CD14-positive monocyte (primary cell): ENCODE measurements at regions not wholly inside any gene's neighbourhood (a gene's known extent, or its start where the extent isn't known, plus 50 kb on each side); places are given as distances from the start of the nearest gene placed in this dataset.

Source experiments
- DNase-seq, 3 donors: peaks; one replicate each; pipeline ENCODE4 v3.0.0-alpha.2; 2011 to 2022
- H2AFZ ChIP-seq: 2 replicates; pipeline ENCODE4 v1.6.0; 2012; ENCODE audit warnings: mild to moderate bottlenecking, low read depth, low read length, inconsistent platforms; ENCODE audit not compliant: insufficient read depth, poor library complexity, severe bottlenecking
- H3K27ac ChIP-seq, 2 donors: 1 replicate in 1 of 2; 2 replicates in 1 of 2; pipeline ENCODE4 v1.5.1; 2012 to 2013; ENCODE audit warnings: low read length in 2 of 2, control low read depth in 1 of 2, inconsistent platforms in 1 of 2, low read depth in 1 of 2, mild to moderate bottlenecking in 1 of 2
- H3K27me3 ChIP-seq, 2 donors: one replicate each; pipeline versions ENCODE4 v1.6.0 to v1.6.1; 2011 to 2013; ENCODE audit warnings: low read length in 2 of 2; ENCODE audit not compliant: control insufficient read depth in 2 of 2, insufficient read depth in 2 of 2
- H3K36me3 ChIP-seq, 2 donors: replicated peaks in 1 of 2; 1 replicate in 1 of 2; 2 replicates in 1 of 2; pipeline versions ENCODE4 v1.5.1 to v1.6.1; 2012 to 2013; ENCODE audit warnings: low read length in 2 of 2, control low read depth in 1 of 2, inconsistent platforms in 1 of 2, mild to moderate bottlenecking in 1 of 2; ENCODE audit not compliant: insufficient read depth in 2 of 2, control insufficient read depth in 1 of 2
- H3K4me1 ChIP-seq, 2 donors: 1 replicate in 1 of 2; 2 replicates in 1 of 2; pipeline versions ENCODE4 v1.5.1 to v1.6.1; 2012 to 2013; ENCODE audit warnings: low read length in 2 of 2, control low read depth in 1 of 2, inconsistent platforms in 1 of 2, mild to moderate bottlenecking in 1 of 2, moderate library complexity in 1 of 2; ENCODE audit not compliant: insufficient read depth in 2 of 2, control insufficient read depth in 1 of 2
- H3K4me2 ChIP-seq: replicated peaks from 2 replicates; pipeline ENCODE3; 2012; ENCODE audit warnings: low read length, moderate library complexity, mild to moderate bottlenecking; ENCODE audit not compliant: poor library complexity, severe bottlenecking; ENCODE audit errors: extremely low read depth
- H3K4me3 ChIP-seq, 3 experiments: fragments of 200-600 bp in 1 of 3; sonication (generic) in 1 of 3; replicated peaks in 1 of 3; 1 replicate in 2 of 3; 2 replicates in 1 of 3; pipeline ENCODE4 v1.5.1; 2011 to 2013; ENCODE audit warnings: low read length in 3 of 3, mild to moderate bottlenecking in 3 of 3, control low read depth in 2 of 3, low read depth in 2 of 3, inconsistent platforms in 1 of 3, moderate library complexity in 1 of 3
- H3K79me2 ChIP-seq: 2 replicates; pipeline ENCODE4 v1.6.0; 2012; ENCODE audit warnings: mild to moderate bottlenecking, control low read depth, inconsistent platforms, low read length, moderate library complexity; ENCODE audit not compliant: insufficient read depth
- H3K9ac ChIP-seq: 2 replicates; pipeline ENCODE4 v1.6.0; 2017; ENCODE audit warnings: low read length, mild to moderate bottlenecking; ENCODE audit not compliant: insufficient read depth, poor library complexity, severe bottlenecking
- H3K9me3 ChIP-seq, 2 donors: replicated peaks in 1 of 2; 1 replicate in 1 of 2; 2 replicates in 1 of 2; pipeline versions ENCODE4 v1.5.1 to v1.6.1; 2012 to 2013; ENCODE audit warnings: low read length in 2 of 2, control low read depth in 1 of 2; ENCODE audit not compliant: control insufficient read depth in 1 of 2, insufficient read depth in 1 of 2
- H4K20me1 ChIP-seq: 2 replicates; pipeline ENCODE4 v1.6.0; 2012; ENCODE audit warnings: mild to moderate bottlenecking, low read length, control low read depth, moderate library complexity; ENCODE audit not compliant: insufficient read depth
- H3K27ac Mint-ChIP-seq, 7 donors: one replicate each; pipeline ENCODE4 v1.8.0; 2020; ENCODE audit warnings: mild to moderate bottlenecking in 7 of 7, mixed read lengths in 7 of 7, moderate library complexity in 6 of 7, inconsistent platforms in 2 of 7
- H3K27me3 Mint-ChIP-seq, 3 donors: one replicate each; pipeline ENCODE4 v1.8.0; 2021 to 2022; ENCODE audit warnings: low read depth in 3 of 3, mild to moderate bottlenecking in 3 of 3, mixed read lengths in 3 of 3, moderate library complexity in 3 of 3, inconsistent platforms in 1 of 3
- H3K36me3 Mint-ChIP-seq, 2 donors: one replicate each; pipeline ENCODE4 v1.8.0; 2020; ENCODE audit warnings: mixed read lengths in 2 of 2, inconsistent platforms in 1 of 2, mild to moderate bottlenecking in 1 of 2
- H3K4me1 Mint-ChIP-seq: one replicate; pipeline ENCODE4 v1.8.0; 2020; ENCODE audit warnings: mild to moderate bottlenecking, mixed read lengths
- H3K4me3 Mint-ChIP-seq, 2 donors: one replicate each; pipeline ENCODE4 v1.8.0; 2020; ENCODE audit warnings: mild to moderate bottlenecking in 2 of 2, mixed read lengths in 2 of 2, moderate library complexity in 1 of 2
- H3K9me3 Mint-ChIP-seq, 7 donors: one replicate each; pipeline ENCODE4 v1.8.0; 2020 to 2022; ENCODE audit warnings: mixed read lengths in 7 of 7, mild to moderate bottlenecking in 6 of 7, moderate library complexity in 6 of 7, inconsistent platforms in 2 of 7
- CTCF ChIP-seq: fragments of 200-600 bp; IDR thresholded peaks from one replicate; pipeline ENCODE4 v1.8.0; 2022; ENCODE audit warnings: antibody characterized with exemption, mild to moderate bottlenecking
- WGBS: methylation state at CpG from one replicate; pipeline ENCODE4 v1.1.5; 2013; ENCODE audit warnings: missing lambda C conversion rate; ENCODE audit not compliant: insufficient coverage; 5-methylcytosine and 5-hydroxymethylcytosine counted together
- intact Hi-C, 2 donors: fragments of 100-400 bp; cut with micrococcal nuclease; formaldehyde crosslinking; loops; one replicate each; pipeline versions ENCODE4 v1.15.0 to v1.15.1; 2023

- H3K27me3 ChIP-seq, result no peaks in the 10 kb centered on the region
- no peaks in the 10 kb centered on the region for H4K20me1 ChIP-seq
- Mint-ChIP-seq H3K9me3 (peaks cover 0 to 3% (median 0%) of the 10 kb centered on the region in 7 donors), H3K4me3 (no peak overlapping the region), H3K27me3 (peaks cover 2 to 3% (median 2%) of the 10 kb centered on the region in 3 donors), H3K4me1 (no peaks in the 10 kb centered on the region), H3K27ac (no peak overlapping the region), H3K36me3 (no peaks in the 10 kb centered on the region)
- H3K36me3 ChIP-seq, result no peaks in the 10 kb centered on the region
- intact Hi-C loops, result no loop called here
- DNase-seq, result no peak
- no peaks in the 10 kb centered on the region for H3K9me3 ChIP-seq
- no peak for TF ChIP-seq CTCF
- WGBS, result 93% methylated on average over 2 of the region's 2 CpGs
- no peak overlapping the region for H2AFZ ChIP-seq
- no peak overlapping the region for H3K4me3 ChIP-seq
- no peak overlapping the region for H3K27ac ChIP-seq
- H3K4me1 ChIP-seq, result no peaks in the 10 kb centered on the region
- no peaks in the 10 kb centered on the region for H3K79me2 ChIP-seq
- no peak overlapping the region for H3K9ac ChIP-seq
- H3K4me2 ChIP-seq, result no peak overlapping the region
These were observed 226.1 kb upstream of the N4BP1 start for GRCh38 chr16:48836067-48836466.

- intact Hi-C loops, result no loop called here
- TF ChIP-seq CTCF, result no peak
- Histone ChIP-seq H3K4me2 (no peak overlapping the region), H3K4me1 (no peaks in the 10 kb centered on the region), H3K27me3 (no peaks in the 10 kb centered on the region), H3K4me3 (no peak overlapping the region), H3K9ac (no peak overlapping the region), H3K27ac (no peak overlapping the region), H2AFZ (no peak overlapping the region), H3K36me3 (no peaks in the 10 kb centered on the region), H3K9me3 (no peaks in the 10 kb centered on the region), H3K79me2 (no peaks in the 10 kb centered on the region), H4K20me1 (no peaks in the 10 kb centered on the region)
- no CpG with 5 or more reads among the region's 1 CpG for WGBS
- peaks cover 3 to 6% (median 3%) of the 10 kb centered on the region in 3 donors for H3K27me3 Mint-ChIP-seq
- DNase-seq, result no peak
- no peak overlapping the region for H3K27ac Mint-ChIP-seq
- H3K36me3 Mint-ChIP-seq, result no peaks in the 10 kb centered on the region
- H3K4me1 Mint-ChIP-seq, result no peaks in the 10 kb centered on the region
- H3K9me3 Mint-ChIP-seq, result peaks cover 0 to 6% (median 0%) of the 10 kb centered on the region in 7 donors
- H3K4me3 Mint-ChIP-seq, result no peak overlapping the region
These were observed 224.6 kb upstream of the N4BP1 start for GRCh38 chr16:48834576-48834975.
